HG03045 (cell line): ENCODE measurements at regions not wholly inside any gene's neighbourhood (a gene's known extent, or its start where the extent isn't known, plus 50 kb on each side); places are given as distances from the start of the nearest gene placed in this dataset.

Experiments used
- ATAC-seq: cut with Tn5 transposase; IDR thresholded peaks from one replicate; pipeline ENCODE4 v1.9.1; 2021; ENCODE audit warnings: mild to moderate bottlenecking, moderate library complexity; ENCODE audit not compliant: unreplicated experiment

DNA sequence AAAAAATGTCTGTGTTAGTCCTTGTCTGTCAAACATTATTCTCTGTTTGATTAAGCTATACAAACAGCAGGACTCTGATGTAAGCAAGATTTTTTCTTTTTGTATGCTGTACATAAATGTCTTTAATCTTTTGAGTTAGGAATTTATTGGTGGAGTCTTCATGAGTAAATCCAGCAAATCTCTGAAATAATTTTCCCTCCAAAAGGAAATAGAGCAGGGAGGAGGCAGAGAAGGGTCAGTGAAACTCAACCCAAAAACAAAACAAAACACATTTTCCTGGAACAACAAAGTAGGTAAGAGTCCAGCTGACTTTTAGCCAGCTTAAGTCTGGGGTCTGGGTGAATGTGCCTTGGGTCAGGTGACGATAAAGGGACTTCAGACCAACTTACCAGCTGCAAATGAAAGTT, 113.7 kb downstream of the FOXA2 start:
- no peak for ATAC-seq

GRCh38 chr20:22466447-22467171, 117.8 kb downstream of the FOXA2 start:
- ATAC-seq: no peak

DNA sequence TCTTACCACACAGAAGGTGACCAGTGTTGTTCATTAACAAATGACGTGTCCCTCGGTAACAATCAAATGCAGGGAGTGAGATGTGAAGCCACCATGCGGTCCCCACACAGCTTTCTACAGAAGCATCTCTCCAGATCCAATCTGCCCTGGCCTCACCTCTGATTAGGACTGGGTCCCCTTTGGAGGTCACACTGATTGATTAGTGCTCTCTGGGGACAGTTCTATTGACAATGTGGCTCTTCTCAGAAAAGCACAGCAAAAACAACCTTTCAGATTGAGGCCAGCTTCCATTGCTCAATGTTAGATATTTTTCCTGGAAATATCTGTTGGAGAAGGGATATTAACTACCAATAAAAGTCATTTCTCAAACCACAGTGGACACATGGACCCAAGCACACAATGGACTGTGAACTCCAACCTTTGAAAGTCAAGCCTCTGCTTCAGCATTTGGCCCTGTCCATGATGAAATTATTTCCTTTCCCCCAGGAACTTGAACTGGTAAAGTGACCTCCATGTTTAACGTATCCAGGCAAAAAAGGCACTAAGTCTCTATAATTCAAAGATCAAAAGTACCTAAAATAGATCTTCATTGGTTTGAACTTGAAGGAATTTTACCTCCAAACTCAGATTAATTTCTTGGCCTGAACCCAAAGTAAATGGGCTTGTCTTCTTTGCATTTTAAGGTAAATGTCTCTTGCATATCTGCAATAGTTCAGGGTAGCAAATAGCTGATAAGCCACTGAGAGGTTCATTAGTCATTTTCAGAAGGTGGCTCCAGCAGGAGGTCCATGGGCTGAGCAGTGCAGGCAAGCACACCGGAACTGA, 118.5 kb downstream of the FOXA2 start:
- no peak for ATAC-seq

DNA sequence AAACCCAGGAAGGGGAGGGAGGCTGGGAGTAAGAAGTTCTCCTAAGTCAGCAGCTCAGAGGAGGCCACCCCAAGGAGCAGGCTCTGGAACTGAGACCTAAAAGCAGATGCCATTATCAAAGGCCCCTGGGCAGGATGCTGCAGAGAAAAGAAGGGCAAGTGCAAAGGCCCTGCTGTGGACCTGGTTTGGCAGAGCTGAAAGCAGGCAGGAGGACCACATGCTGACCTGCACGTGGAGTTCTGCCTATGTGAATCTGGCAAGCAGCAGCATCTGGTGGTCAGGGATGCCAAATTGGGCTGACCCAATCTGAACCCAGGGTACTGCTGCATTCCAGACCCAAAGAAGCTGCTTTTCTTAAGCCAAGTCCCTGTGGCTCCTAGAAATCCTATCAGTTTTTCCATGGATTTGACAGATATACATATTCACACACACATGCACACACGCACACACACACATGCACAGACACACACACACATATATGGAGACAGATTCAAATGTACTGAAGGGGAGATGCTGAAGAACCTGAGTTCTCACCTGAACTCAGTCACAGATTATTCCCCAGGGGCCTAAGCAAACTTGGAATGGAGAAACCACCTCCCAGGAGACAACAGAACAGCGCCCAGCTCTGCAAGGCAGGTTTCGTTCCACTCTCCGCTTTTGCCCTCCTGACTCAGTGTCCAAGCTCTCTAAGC, 119.9 kb downstream of the FOXA2 start:
- no peak for ATAC-seq

DNA sequence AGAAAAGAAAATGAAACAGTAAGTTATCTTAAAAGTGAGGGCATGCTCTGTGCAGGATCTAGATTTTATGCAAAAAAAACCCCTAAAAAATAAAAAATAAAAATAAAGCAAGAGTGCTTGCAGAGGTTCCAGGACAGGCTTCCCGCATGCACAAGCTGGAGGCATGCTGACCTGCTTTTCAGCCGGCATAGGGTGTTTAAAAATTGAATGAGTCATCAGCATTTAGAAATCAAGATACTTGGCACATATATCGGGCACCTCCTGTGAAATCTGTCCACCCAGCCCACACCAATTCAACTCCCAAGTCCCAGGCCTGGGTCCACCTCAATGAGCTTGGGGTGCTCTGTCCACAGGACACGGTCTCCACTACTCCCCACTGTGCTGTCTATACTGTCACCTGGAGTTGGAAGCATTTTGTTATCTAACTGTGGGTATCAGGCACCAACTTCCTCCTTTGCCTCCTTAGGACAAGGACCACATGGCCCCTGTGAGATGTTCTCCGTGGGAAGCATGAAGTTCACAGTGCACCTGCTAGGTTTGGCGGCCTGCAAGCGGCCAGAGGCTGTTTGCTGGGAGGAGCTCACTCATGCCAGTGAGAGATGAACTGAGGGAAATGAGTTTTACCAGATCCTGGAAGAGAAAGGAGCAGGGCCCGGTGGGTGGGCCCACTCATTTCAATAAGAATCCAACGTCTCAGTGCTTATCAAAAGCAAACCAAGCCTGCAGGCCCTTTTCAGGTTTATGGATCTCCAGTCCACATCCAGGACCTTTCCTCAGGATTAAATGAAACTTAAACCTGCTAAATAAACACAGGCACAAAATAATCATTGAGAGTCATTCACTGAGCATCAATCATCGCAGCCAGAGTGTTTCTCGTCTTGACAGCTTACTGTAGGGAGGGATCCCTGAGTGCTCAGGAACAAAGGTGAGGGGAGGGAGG, 121.1 kb downstream of the FOXA2 start:
- ATAC-seq: no peak

GRCh38 chr20:22460803-22461202, 123.6 kb downstream of the FOXA2 start:
- no peak for ATAC-seq

GRCh38 chr20:22460231-22460630, 124.1 kb downstream of the FOXA2 start:
- ATAC-seq: no peak

- no peak for ATAC-seq
These were observed 124.6 kb downstream of the FOXA2 start for GRCh38 chr20:22459754-22460153.

- no peak for ATAC-seq
These were observed 128.3 kb downstream of the FOXA2 start for GRCh38 chr20:22456109-22456508.

- ATAC-seq: no peak
These were observed 129.1 kb downstream of the FOXA2 start for GRCh38 chr20:22455259-22455658.

GRCh38 chr20:22453244-22454080, 130.9 kb downstream of the FOXA2 start:
- no peak for ATAC-seq

DNA sequence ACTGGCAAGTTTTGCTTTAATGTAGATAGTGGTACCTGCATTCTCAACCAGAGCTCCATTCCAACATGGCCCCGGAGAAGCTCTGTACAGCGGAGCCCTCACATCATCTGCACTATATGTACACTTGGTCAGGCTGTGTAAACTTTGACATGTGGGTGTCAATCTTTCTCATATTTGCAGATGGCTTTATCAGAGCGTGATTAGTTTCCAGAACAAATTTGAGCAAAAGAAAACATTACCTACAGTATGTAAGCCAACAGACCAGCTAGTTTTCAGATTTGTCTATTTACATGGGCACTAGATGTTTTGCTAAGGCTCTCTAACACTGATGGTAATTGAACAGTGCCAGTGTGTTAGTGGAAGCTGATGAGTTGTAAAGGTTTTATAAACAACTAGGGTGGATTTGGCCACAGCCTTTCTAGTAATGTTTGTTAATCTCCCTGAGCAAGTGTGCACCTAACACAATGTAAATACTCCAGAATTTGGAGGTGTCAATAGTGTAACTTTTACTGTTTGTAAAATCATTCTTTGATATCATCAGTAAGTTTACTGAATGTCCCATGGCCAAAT, 131.8 kb downstream of the FOXA2 start:
- no peak for ATAC-seq

DNA sequence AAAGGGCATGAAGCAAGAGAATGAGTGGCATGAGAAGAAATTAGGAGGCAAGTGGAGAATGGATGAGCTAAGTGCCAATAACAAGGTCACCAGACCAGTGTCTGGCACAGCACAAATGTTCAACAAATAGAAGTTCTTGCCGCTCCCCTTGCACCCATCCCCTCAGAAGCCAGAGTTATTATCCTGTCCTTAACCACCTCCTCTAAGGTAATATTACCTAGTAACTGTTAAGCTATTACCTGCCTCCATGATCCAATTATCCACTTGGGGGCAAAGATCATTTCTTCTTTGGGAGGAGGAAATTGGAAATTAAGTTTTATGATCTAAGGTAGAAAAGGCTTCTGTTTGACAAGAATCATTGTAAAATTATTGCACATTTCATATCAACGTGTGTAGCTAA, 133.8 kb downstream of the FOXA2 start:
- no peak for ATAC-seq

DNA sequence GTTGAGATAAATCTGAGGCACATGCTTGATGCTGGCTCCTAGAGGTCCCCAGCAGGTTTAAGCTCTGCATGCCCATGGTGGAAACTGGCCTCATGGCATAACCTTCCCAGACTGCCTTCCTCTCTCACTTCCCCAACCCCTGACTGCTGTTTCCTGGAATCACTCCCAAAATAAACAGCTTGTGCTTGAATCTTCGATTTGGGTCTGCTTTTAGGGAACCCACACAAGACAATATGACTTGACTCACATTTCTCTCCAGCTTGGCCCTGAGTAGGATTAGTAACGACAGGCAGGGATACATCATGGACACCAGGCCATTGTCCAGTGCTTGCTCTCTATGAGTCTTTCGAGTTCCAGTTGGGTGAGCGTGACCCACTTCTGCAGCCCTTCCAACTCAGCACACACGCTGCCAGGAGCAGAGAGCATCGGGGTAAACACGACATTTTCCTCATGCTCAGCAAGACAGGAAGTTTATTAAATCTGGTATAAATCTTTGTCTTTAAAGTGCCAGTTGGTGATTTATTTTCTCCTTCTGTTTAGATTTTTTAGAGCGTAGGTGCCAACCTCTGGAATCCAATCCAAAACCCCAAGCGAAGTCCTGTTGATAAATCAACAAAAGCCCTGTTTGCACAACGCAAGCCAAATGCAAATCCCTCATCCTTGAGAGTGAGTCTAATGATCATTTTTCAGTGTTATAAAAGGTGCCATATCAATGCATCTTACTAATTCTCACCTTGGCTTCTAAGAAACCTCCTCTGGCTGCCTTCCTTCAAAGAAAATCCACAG, 135.0 kb downstream of the FOXA2 start:
- ATAC-seq: no peak

DNA sequence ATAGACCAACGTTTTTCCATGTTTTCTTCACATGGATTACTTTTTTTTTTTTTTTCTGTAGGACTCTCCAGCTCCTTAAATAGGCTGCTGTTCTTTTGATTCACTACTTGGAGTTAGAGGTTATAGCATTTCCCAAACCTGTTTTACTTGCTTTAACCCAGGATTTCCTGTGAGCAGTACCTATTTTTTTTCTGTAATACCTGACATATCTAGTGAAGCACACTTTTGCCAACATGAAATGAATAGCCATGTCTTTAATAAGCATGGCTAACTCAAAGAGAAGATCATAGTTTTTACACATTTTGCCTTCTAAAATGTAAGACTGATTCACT, 137.0 kb downstream of the FOXA2 start:
- ATAC-seq: no peak

GRCh38 chr20:22446613-22447446, 137.5 kb downstream of the FOXA2 start:
- no peak for ATAC-seq

GRCh38 chr20:22442318-22442717, 142.1 kb downstream of the FOXA2 start:
- ATAC-seq: no peak

DNA sequence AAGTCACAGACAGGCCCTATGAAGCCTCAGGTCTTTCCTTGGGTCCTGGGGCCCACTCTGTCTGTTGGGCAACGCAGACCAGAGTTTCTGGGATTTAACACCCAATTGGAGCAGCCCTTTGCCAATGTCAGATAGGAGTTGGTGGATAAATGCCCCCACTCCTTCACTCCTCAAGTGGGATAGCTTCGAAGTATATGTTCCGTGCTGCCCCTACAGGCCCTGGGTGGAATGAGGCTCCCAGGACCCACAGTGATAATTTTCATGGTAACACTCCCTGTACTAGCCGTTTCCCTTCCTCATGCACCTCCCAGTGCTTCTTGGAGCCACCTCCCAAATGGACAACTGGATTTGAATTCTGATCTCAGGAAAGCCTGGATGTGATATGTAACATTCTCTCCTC, 145.4 kb downstream of the FOXA2 start:
- ATAC-seq: no peak
